Duodenal mucosa (tissue), 2 donors: ENCODE measurements at regions not wholly inside any gene's neighbourhood (a gene's known extent, or its start where the extent isn't known, plus 50 kb on each side); places are given as distances from the start of the nearest gene placed in this dataset.
"Not testable (repeated sequence)": the region's sequence is repeated elsewhere in the genome, so short reads cannot be mapped to it uniquely, and the experiment has no call there.

Source experiments
- H3K27ac ChIP-seq: one replicate; pipeline ENCODE4 v1.7.0; 2013; ENCODE audit warnings: low read depth, low read length
- H3K27me3 ChIP-seq, 2 donors: one replicate each; pipeline ENCODE4 v1.7.0; 2013; ENCODE audit warnings: low read length in 2 of 2, control low read depth in 1 of 2; ENCODE audit not compliant: insufficient read depth in 2 of 2, control insufficient read depth in 1 of 2
- H3K36me3 ChIP-seq, 2 donors: one replicate each; pipeline ENCODE4 v1.7.0; 2013; ENCODE audit warnings: low read length in 2 of 2, control low read depth in 1 of 2; ENCODE audit not compliant: insufficient read depth in 2 of 2, control insufficient read depth in 1 of 2
- H3K4me1 ChIP-seq, 2 donors: one replicate each; pipeline ENCODE4 v1.7.0; 2013; ENCODE audit warnings: low read length in 2 of 2, control low read depth in 1 of 2; ENCODE audit not compliant: insufficient read depth in 2 of 2, control insufficient read depth in 1 of 2
- H3K4me3 ChIP-seq, 2 donors: one replicate each; pipeline ENCODE4 v1.7.0; 2013; ENCODE audit warnings: low read length in 2 of 2, low read depth in 1 of 2
- H3K9ac ChIP-seq, 2 donors: one replicate each; pipeline ENCODE4 v1.7.0; 2013; ENCODE audit warnings: low read length in 2 of 2, low read depth in 1 of 2
- H3K9me3 ChIP-seq, 2 donors: one replicate each; pipeline ENCODE4 v1.7.0; 2013; ENCODE audit warnings: low read length in 2 of 2, control low read depth in 1 of 2; ENCODE audit not compliant: control insufficient read depth in 1 of 2

DNA sequence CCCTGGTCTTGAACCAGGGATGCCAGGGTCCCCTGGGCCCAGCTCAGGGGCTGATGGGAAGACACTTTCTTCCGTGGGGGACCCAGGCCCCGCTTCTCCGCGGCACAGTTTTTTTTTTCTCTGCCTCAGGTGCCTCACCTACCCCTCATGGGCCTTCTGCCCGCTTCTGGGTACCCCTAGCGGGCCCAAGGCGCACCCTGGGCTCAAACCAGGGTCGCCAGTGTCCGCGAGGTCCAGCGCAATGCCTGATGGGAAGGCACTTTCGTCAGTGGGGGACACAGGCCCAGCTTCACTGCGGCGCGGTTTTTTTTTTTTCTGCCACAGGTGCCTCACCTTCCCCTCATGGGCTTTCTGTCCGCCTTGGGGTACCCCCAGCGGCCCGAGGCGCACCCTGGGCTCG lies 163.9 kb upstream of the ZNG1F start:
- H3K4me3 ChIP-seq, H3K27me3 ChIP-seq, H3K9me3 ChIP-seq, H3K9ac ChIP-seq, H3K36me3 ChIP-seq, H3K27ac ChIP-seq, H3K4me1 ChIP-seq: not testable (repeated sequence)

DNA sequence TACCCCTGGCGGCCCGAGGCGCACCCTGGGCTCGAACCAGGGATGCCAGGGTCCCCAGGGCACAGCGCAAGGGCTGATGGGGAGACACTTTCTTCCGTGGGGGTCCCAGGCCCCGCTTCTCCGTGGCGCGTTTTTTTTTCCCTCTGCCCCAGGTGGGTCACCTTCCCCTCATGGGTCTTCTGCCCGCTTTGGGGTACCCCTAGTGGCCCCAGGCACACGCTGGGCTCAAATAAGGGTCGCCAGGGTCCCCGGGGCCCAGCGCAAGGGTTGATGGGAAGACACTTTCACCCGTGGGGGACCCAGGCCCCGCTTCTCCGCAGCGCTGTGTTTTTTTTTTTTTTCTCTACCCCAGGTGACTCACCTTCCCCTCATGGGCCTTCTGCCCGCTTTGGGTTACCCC lies 163.3 kb upstream of the ZNG1F start:
- H3K9ac ChIP-seq, H3K27me3 ChIP-seq, H3K4me1 ChIP-seq, H3K9me3 ChIP-seq, H3K4me3 ChIP-seq, H3K27ac ChIP-seq, H3K36me3 ChIP-seq: not testable (repeated sequence)

DNA sequence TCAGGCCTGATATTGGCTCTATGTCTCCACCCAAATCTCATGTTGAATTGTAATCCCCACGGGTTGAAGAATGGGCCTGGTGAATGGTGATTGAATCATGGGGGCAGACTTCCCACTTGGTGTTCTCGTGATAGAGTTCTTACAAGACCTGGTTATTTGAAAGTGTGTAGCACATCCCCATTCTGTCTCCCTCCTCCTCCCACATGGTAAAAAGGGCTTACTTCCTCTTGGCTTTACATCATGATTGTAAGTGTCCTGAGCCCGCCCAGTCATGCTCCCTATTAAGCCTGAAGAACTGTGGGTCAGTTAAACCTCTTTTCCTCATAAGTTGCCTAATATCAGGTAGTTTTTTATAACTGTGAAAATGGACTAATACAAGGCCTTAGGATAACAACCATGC lies 158.8 kb upstream of the ZNG1F start:
- not testable (repeated sequence) for H3K9ac ChIP-seq, H3K4me1 ChIP-seq, H3K27ac ChIP-seq, H3K4me3 ChIP-seq, H3K27me3 ChIP-seq, H3K36me3 ChIP-seq, H3K9me3 ChIP-seq

DNA sequence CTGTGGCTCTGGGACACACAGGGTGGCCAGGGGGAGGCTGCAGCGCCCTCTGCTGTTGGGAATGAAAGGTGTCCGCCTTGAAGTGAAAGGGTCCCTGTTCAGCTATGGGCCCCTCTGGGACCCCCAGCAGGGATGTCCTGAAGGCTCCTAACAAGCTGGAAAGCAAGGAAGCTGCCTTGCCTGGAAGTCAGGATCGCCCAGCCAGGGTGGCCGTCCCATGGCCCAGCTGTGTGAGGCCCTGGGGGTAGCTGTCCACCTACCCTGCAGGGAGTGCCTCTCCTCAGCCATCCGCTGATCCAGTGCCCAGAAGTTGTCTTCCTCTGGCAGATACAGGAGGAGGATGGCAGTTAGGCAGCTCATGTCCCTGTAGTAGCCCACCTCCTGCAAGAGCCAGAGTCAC lies 143.4 kb upstream of the ZNG1F start:
- H3K36me3 ChIP-seq, H3K4me3 ChIP-seq, H3K27me3 ChIP-seq, H3K9ac ChIP-seq, H3K9me3 ChIP-seq, H3K4me1 ChIP-seq, H3K27ac ChIP-seq: not testable (repeated sequence)

DNA sequence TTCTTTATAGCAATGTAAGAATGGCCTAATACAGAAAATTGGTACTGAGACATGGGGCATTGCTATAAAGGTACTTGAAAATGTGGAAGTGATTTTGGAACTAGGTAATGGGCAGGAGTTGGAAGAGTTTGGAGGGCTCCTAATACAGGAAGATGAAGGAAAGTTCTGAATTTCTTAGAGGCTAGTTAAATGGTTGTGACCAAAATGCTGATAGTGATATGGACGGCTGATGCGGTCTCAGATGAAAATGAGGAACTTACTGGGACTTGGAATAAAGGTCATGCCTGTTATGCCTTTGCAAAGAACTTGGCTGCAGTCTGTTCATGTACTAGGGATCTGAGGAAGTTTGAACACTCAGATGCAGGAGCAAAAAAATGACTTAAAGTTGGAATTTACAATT lies 132.2 kb upstream of the ZNG1F start:
- H3K9me3 ChIP-seq, H3K36me3 ChIP-seq, H3K27me3 ChIP-seq, H3K4me1 ChIP-seq, H3K4me3 ChIP-seq, H3K27ac ChIP-seq, H3K9ac ChIP-seq: not testable (repeated sequence)

DNA sequence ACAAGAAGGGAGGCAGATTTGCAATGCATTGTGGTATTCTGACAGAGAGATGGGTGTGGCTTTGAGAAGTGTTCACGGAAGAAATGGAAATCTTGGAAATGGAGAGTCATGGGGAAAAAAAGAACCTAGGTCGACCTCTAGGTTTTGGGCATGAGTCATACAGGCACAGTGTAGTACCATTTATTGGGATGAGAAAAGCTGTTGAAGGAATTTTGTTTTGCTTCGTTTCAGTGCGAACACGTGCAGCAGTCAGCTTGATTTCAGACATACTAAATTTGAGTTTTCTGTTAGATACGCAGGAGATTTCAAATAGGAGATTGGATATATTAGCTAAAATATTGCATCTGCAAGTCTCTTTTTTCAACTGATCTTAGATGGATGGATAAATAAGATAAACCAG lies 119.8 kb upstream of the ZNG1F start:
- not testable (repeated sequence) for H3K4me3 ChIP-seq, H3K4me1 ChIP-seq, H3K9me3 ChIP-seq, H3K36me3 ChIP-seq, H3K27me3 ChIP-seq, H3K27ac ChIP-seq, H3K9ac ChIP-seq

DNA sequence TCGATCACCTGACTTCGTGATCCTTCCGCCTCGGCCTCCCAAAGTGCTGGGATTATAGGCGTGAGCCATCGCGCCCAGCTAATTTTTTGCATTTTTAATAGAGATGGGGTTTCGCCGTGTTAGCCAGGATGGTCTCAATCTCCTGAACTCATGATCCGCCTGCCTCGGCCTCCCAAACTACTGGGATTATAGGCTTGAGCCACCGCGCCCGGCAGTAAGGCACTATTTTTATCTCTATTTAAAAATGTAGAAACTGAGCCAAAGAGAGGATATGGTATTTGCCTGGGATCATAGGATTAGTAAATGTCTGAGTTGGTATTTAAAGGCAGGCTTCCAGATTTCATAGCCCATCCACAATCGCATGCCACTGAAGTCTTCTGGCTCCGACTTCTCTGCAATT lies 96.6 kb upstream of the ZNG1F start:
- H3K27me3 ChIP-seq, H3K9ac ChIP-seq, H3K36me3 ChIP-seq, H3K27ac ChIP-seq, H3K4me1 ChIP-seq, H3K9me3 ChIP-seq, H3K4me3 ChIP-seq: not testable (repeated sequence)

DNA sequence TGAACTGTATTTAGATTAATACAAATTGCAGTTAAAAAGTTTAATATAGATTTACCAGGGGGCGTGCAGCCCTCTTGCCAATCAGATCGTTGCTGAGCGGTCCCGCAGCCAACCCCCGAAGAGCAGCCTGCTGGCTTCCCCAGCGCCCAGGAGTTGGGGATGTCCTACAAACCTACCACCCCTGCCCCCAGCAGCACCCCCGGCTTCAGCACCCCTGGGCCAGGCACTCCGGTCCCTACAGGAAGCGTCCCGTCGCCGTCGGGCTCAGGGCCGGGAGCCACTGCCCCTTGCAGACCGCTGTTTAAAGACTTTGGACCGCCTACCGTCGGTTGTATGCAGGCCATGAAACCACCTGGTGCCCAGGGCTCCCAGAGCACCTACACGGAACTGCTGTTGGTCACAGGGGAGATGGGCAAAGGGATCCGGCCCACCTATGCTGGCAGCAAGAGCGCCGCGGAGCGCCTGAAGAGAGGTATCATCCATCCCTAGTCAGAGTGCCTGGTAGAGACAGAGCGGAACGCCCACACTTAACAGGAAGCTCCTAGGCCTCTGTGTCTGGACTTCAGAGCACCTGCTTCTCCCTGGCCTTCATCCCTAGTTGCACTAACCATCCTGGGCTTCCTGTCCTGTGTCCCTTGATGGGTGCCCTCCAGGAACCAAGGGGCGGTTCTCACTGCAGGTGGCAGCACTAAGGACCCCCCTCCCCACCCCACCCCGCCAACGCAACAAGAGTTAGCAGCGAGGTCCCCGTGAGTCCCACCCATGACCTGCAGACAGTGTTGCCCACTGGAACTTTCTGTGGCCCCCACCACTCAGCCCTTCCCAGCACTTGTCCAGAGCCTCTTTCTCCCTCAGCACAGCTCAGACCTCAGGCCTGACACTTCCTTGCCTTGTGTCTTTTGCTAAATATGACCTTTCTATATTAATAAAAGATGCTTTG lies 91.5 kb upstream of the ZNG1F start:
- not testable (repeated sequence) for H3K4me1 ChIP-seq, H3K36me3 ChIP-seq, H3K9ac ChIP-seq, H3K9me3 ChIP-seq, H3K27ac ChIP-seq, H3K4me3 ChIP-seq, H3K27me3 ChIP-seq

DNA sequence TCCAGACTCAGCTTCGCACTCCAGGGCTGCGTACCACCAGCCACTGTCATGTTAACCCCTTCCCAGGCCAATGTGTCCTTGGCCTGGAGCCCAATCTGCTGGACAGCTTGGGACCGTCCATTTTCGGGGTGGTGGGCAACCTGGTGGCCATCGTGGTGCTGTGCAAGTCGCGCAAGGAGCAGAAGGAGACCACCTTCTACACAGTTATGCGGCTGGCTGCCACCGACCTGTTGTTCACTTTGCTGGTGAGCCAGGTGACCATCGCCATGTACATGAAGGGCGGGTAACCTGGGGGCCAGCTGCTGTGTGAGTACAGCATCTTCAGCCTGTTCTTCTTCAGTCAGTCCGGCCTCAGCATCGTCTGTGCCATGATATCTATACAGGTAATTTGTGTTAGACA lies 90.3 kb upstream of the ZNG1F start:
- H3K27ac ChIP-seq, H3K4me3 ChIP-seq, H3K4me1 ChIP-seq, H3K27me3 ChIP-seq, H3K9me3 ChIP-seq, H3K36me3 ChIP-seq, H3K9ac ChIP-seq: not testable (repeated sequence)

DNA sequence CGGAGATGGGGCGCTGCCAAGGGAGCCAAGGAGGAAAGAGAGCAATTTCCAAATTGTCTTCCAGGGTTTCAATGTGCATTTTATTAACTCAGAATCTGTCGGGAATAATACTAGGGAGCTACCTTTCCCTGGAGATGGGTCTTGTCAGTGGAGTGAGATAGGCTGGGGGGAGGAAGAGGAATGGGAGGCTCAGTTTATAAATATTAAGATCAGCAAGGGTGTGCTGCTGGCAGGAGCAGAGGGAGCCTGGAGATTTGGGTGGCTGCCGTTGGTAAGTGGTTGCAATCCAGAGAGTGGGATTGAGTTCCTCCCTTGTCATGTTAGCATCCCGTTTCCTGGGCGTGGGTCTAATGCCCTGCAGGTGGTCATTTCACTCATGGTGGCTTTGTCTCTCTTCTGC lies 89.9 kb upstream of the ZNG1F start:
- H3K4me1 ChIP-seq, H3K4me3 ChIP-seq, H3K27me3 ChIP-seq, H3K27ac ChIP-seq, H3K9ac ChIP-seq, H3K9me3 ChIP-seq, H3K36me3 ChIP-seq: not testable (repeated sequence)
